ENCODE measurements at regions not wholly inside any gene's neighbourhood (a gene's known extent, or its start where the extent isn't known, plus 50 kb on each side); places are given as distances from the start of the nearest gene placed in this dataset.
"Not testable (repeated sequence)": the region's sequence is repeated elsewhere in the genome, so short reads cannot be mapped to it uniquely, and the experiment has no call there.

- not testable (repeated sequence) for FAIRE-seq
Measured at GRCh38 chr6:26720663-26721218, 61.2 kb upstream of the ZNF322 start.

DNA sequence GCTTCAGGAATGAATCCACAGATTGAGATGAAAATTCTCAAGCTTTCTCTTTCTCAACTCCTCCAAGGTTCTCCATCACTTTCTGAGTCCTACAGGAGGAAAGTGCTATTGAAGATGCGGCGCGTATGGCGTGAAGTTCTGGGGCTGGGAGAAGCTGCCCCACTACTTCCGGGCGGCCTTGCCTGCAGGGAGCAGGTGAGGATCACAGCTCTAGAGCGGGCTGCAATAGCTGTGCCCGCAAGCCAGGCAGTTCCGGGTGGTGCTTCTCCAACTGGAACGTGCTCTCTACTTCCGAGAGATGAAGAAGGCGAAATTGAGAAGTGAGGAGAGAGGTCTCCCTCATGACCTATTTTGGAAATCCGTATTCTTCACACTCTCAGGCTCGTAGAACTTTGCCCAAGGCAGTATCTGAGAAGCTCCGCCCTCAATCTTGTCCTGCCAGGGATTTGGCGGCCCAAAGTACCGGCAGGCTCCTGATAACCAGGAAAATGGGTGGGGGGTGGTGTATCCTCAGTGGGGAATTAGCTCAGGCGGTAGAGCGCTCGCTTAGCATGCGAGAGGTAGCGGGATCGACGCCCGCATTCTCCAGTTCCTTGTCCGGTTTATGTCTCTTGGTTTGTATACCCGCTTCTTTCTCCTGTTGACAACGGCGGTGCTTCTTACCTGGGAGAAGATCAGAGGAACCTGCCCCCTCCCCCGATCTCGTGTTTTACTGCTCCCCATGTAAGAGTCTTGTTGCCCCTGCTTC is 70.6 kb upstream of the ZNF322 start:
- FAIRE-seq, result not testable (repeated sequence)

GRCh38 chr6:26734776-26735472 is 75.4 kb upstream of the ZNF322 start:
- not testable (repeated sequence) for FAIRE-seq

GRCh38 chr6:26739811-26740210 is 80.3 kb upstream of the ZNF322 start:
- FAIRE-seq, result no peak

DNA sequence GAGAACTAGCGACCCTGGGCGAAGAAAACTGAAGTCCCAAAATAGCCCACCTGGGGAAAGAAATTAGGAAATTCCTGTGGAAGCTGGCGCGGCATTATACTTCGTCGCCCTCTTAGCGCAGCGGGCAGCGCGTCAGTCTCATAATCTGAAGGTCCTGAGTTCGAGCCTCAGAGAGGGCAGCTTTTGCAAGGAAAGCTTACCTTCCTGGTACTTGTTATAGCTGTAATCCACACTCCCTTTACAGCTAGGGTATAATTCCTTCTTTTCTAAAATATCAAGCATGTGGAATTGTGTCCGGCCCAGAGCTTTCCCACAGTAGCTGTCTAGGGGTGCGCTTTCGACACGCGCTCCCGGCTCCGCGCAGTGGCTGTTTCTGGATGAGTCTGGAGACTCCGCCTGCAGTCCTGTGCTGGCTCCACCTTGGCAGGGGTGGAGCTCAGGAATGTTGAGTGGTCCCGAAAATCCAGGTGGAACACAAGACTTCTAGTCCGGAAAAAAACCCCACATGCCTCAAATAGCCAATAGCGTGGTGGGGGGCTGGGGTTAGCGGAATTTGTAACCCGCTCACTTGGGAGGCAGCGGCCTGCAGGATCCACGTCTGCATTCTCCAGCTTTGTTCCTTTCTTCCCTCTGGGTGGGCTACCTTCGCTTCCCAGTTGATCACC is 83.7 kb upstream of the ZNF322 start:
- FAIRE-seq, result no peak

- no peak for FAIRE-seq
Measured at GRCh38 chr6:26743941-26744699, 84.6 kb upstream of the ZNF322 start.

DNA sequence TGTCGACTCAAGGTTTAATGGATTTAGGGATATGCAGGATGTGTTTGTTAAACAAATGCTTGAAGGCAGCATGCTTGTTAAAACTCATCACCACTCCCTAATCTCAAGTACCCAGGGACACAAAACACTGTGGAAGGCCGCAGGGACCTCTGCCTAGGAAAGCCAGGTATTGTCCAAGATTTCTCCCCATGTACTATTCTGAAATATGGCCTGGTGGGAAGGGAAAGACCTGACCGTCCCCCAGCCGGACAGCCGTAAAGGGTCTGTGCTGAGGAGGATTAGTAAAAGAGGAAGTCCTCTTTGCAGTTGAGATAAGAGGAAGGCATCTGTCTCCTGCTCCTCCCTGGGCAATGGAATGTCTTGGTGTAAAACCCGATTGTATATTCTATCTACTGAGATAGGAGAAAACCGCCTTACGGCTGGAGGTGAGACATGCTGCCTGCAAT is 85.3 kb upstream of the ZNF322 start:
- not testable (repeated sequence) for FAIRE-seq

DNA sequence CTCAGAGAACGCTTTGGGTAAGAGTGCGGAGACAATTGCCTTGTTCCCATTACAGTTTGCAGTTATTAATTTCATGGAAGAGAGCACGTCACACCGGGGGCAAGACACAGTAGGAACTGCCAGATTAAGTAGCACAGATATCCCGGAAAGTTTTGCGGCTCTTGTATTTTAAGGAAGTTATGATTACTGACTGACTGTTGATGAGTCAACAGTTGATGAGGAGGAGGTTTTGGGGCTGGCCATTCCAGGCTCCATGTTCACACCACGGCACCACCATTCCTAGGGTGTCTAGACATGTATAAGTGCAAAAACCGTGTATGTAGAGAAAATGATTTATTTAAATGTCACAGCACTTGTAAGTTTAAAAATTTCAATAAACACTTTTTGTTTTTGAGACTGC is 86.4 kb upstream of the ZNF322 start:
- not testable (repeated sequence) for FAIRE-seq

DNA sequence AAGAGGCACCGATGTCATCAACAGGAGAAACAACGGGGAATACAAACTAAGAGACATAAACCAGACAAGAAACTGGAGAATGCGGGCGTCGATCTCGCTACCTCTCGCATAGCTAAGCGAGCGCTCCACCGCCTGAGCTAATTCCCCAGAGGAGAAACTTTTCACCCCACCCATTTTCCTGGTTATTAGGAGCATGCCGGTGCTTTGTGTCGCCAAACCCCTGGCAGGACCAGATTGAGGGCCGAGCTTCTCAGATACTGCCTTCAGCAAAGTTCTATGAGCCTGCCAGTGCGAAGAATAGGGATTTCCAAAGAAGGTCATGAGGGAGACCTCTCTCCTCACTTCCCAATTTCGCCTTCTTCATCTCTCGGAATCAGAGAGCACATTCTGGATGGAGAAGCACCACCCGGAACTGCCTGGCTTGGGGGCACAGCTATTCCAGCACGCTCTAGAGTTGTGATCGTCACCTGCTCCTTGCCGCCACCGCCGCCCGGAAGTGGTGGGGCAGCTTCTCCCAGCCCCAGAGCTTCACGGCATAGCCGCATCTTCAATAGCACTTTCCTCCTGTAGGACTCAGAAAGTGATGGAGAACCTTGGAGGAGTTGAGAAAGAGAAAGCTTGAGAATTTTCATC is 89.7 kb upstream of the ZNF322 start:
- FAIRE-seq, result not testable (repeated sequence)

DNA sequence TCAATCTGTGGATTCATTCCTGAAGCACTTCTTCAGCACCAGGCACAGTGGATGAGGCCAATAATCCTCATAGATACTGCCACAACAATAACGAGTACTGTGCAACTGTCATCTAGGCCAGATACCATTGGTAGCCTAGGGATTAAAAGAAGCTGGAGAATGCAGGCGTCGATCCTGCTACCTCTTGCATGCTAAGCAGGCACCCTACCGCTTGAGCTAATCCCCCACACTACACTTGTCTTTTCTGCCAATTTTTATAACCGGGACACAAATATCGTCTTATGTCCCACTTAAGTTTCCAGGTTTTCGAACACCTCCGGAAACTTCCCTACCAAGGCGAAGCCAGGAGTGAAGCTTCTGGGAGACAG is 90.2 kb upstream of the ZNF322 start:
- not testable (repeated sequence) for FAIRE-seq

GRCh38 chr6:26754212-26754611 is 94.7 kb upstream of the ZNF322 start:
- no peak for FAIRE-seq

DNA sequence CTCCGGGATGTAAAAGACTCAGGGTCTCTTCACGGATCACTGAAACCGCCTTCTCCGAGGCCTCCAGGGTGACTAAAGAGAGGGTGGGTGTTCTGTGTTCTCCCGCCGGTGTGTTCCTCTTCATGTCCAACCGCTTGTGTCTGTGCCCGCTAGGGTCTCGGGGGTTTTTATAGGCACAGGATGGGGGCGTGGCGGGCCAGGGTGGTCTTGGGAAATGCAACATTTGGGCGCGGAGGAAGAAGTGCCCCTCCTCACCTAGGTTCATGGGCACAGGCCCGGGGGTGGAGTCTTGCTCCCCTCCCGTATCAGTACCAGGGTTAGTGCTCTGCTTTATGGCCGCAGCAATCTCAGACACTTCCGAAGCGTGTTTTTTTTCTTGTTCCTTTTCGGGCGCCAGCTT is 95.3 kb upstream of the ZNF322 start:
- FAIRE-seq, result not testable (repeated sequence)

- FAIRE-seq, result not testable (repeated sequence)
Measured at GRCh38 chr6:26756067-26756805, 96.7 kb upstream of the ZNF322 start.

- FAIRE-seq, result not testable (repeated sequence)
Measured at GRCh38 chr6:26766203-26766902, 106.8 kb upstream of the ZNF322 start.

- not testable (repeated sequence) for FAIRE-seq
Measured at GRCh38 chr6:26770941-26771666, 111.6 kb upstream of the ZNF322 start.

DNA sequence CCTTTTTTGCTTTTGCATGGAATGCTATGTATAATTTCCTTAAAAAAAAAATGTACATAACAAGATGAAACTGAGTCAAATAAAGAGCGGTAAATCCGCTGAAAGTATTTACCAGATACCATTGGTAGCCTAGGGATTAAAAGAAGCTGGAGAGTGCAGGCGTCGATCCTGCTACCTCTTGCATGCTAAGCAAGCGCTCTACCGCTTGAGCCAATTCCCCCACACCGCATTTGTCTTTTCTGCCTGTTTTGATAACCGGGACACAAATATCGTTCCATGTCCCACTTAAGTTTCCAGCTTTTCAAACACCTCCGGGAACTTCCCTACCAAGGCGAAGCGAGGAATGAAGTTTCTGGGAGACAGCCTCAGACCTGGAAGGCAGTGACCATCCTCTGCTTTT is 113.9 kb upstream of the ZNF322 start:
- FAIRE-seq, result not testable (repeated sequence)

GRCh38 chr6:26780563-26780962 is 121.0 kb upstream of the ZNF322 start:
- not testable (repeated sequence) for FAIRE-seq

GRCh38 chr6:26795474-26796307 is 136.1 kb upstream of the ZNF322 start:
- FAIRE-seq, result not testable (repeated sequence)
